HG03108 (cell line): ENCODE measurements at regions not wholly inside any gene's neighbourhood (a gene's known extent, or its start where the extent isn't known, plus 50 kb on each side); places are given as distances from the start of the nearest gene placed in this dataset.
"Not testable (repeated sequence)": the region's sequence is repeated elsewhere in the genome, so short reads cannot be mapped to it uniquely, and the experiment has no call there.

Source experiments
- ATAC-seq: cut with Tn5 transposase; IDR thresholded peaks from one replicate; pipeline ENCODE4 v1.9.1; 2021; ENCODE audit warnings: moderate library complexity; ENCODE audit not compliant: unreplicated experiment

- ATAC-seq, result no peak
Measured at GRCh38 chr13:55553701-55554100, 1587.0 kb upstream of the PRR20A start.

DNA sequence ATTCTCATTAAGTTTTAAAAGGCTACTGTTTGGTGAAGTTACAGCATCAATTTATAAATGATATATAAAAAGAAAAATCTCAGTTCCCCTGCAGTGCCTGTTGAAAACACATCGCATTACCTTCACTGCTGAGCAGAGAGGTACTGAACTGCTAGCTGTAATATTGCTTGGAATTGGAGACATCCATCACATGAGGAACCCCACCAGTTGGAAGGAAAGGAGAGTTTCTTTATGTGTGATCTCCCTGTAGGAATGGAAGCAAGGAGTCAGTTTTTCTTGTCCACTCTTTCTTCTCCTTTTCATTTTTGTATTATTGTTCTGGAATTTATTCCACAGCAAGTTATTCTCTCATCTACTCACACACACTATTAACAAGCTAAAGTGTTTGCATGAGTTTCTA lies 1586.0 kb upstream of the PRR20A start:
- ATAC-seq, result no peak

DNA sequence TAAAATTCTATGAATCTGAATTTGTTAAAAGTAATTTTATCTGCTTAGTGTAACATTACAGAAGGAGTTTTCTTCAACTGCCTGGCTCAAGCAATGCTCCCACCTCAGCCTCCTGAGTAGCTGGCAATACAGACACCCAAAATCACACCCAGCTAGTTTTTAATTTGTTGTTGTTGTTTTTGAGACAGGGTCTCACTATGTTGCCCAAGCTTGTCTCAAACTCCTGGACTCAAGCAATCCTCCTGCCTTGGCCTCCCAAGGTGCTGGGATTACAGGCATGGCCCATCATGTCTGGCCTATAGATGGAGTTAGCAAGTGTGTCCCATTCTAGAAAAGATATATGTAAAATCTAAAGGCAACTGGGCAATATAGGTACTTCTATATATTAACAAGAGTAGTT lies 1580.4 kb upstream of the PRR20A start:
- ATAC-seq, result no peak

DNA sequence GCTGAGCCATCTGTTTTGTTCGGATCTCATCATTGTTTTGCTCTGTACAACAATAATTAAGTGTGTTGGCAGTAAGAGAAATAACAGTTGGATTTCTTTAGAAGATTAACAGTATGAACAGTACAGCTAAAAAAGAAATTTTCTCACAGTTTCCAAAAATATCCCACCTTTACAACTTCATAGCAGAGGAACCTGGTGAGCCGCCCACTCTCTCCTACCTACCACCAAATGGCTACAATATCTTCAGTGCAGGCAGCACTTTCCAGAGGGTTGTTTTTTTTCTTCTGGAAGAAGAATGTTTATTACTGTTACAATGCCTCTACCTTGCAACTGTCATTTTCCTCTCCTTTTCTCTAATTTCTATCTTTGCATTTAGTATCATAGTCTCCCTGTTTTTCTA lies 1577.5 kb upstream of the PRR20A start:
- no peak for ATAC-seq

DNA sequence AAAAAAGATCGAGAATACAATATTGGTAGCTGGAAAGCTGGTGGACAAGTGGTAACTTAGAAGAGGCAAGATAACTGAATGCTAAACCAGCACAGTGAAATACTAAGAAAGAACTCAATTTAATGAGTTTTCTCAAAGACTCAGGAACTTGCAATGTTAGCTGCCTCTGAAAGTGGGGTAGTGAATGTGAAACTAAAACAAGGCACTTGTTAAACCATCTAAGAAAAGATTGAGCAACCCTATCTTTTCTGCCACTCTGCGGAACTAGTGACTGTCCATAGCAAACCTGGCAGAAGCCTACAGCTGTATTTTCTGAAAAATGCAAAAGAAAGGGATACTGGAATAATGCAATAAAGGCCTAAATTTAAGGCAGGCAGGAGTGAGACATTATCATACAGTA lies 1574.4 kb upstream of the PRR20A start:
- ATAC-seq, result no peak

DNA sequence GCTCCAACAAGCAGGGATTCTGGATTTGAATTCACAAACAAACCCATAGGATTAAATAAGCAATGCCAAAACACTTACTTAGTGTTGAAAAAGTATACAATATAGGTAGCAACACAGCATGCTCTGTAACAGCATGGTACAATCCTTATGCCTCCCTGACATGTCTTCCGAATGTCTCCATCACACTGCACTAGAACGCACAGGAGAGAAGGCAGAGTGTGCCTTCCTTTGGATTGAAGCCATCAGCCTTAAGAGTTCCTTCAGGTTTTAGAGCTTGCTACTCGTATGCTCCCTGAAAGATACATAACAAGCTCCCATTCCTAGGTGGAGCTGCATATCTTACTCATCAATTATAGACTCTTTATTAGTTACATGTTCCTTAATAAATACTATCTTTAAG lies 1573.9 kb upstream of the PRR20A start:
- no peak for ATAC-seq

DNA sequence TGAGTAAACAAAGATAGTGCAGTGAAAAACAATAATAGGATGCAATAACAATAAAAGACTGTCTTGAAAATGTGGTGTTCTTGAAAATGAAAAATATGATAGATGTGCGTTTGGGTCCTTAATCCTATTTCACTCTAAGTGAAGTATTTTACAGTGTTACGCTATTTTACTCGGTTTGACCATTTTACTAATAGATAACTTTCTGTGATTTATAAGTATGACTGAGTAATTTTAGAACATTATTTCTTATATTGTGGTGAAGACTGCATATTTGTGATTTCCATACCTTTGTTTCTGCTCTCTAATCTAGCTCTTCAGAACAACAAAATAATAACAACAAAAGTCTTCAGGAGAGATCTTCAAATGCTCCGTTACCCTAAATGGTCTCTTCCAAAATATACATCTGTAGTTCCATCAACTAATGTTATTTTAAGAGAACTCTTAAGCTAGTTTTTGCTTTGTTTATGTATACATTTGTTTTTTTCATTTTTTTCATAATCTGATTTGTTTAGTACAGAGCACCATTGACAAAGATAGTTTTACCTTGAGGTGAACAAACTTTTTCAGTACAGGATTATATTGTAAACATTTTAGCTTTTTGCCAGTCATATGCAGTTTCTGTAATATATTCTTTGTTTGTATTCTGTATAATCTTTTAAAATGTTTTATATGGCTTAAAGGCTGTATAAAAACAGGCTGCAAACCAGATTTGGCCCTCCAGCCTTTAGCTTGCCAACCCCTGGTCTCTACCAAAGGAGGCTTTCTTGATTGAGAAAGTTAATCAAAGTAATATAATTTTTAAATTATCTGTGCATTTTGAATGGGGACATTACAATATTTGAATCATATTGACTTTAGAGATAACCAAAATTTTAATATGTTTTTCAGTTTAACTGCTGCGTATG lies 1572.7 kb upstream of the PRR20A start:
- no peak for ATAC-seq

- ATAC-seq, result no peak
Measured at GRCh38 chr13:55569082-55569481, 1571.6 kb upstream of the PRR20A start.

GRCh38 chr13:55569514-55569913 lies 1571.2 kb upstream of the PRR20A start:
- no peak for ATAC-seq

DNA sequence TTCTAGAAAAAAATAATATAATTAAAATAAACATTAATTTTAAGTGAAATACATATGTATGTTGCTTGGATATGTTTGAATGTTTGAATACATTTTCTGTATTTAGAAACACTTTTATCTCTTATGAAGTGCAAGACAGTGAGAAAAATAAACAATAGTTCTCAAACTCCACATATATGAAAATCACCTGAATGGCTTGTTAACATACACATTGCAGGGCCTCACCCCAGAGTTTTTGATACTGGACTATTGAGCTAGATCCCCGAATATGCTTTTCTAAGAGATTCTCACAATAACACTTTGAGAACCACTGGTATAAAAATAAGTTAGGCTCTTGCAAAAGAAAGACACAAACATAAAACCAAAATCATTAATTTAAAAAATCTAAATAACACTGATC lies 1570.3 kb upstream of the PRR20A start:
- ATAC-seq, result no peak

DNA sequence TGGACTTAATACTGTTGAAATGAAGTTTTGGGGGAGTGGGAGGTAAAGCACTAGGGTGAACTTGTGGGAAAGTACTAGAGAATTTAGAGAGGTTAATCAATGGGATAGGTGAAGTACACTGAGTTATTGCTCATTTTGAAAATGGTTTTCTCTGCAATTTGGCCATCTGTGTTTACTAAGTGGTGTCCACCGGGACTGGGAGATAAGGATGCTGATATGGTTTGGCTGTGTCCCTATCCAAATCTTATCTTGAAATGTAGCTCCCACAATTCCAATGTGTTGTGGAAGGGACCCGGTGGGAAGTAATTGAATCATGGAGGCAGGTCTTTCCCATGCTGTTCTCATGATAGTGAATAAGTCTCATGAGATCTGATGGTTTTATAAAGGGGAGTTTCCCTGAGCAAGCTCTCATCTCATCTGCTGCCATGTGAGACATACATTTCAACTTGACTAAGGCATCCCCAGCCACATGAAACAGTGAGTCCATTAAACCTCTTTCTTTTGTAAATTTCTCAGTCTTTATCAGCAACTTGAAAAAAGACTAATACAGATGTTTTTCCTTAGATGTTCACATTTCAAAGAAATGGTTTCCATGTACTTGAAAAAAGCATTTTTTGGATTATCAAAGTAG lies 1569.4 kb upstream of the PRR20A start:
- ATAC-seq, result no peak

- no peak for ATAC-seq
Measured at GRCh38 chr13:55572408-55572807, 1568.3 kb upstream of the PRR20A start.

GRCh38 chr13:55572862-55573261 lies 1567.9 kb upstream of the PRR20A start:
- no peak for ATAC-seq

DNA sequence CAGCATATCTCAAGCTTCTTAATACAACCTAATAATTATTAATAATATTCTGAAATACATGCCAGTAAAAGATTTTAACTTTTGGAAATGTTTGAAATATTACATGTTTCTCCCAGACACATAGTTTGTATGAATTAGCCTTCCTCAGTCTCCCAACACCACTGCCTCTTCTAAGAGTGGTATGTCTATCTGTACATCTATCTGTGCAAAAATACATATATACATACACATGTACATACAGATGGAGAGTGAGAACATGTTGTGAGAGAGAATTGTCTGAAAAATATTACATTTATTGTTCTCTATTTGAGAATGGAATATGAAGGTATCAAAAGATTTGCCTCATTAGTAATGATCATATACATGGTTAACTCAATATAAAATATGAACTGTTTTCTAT lies 1567.2 kb upstream of the PRR20A start:
- ATAC-seq, result no peak

- ATAC-seq, result no peak
Measured at GRCh38 chr13:55576389-55576788, 1564.3 kb upstream of the PRR20A start.

DNA sequence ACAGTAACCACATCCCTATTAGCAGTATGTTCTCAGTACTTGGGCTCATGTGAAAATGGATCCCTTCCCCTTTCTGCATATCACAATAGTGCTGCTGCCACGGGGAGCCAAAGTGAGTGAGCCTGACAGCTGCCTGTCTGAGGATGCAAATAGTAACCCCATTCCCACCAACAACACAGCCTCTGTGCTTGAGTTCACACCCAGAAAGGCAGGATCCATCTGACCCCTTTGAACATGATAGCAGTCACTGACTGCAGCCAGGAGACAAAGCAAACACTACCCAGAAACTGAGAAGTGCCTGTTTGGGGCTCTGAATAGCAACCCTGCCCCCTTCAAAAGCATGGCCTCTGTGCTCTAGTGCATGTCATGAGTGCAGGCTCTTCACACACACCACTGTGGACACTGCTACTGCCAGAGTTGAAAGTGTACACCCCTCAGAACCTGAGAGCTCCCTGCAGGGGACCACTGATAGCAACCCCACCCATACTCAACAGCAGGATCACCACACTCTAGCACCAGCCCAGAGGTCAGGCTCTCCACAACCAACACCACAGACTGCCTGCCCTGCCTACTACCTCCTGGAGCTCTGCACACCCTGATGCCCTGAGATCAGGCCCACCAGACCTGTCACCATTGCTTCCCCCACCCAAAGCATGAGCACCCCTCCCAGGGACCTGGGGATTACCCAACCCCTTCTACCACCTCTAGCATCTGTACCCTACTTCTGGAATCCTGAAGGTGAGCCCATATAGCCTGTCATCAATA lies 1563.5 kb upstream of the PRR20A start:
- ATAC-seq, result no peak

DNA sequence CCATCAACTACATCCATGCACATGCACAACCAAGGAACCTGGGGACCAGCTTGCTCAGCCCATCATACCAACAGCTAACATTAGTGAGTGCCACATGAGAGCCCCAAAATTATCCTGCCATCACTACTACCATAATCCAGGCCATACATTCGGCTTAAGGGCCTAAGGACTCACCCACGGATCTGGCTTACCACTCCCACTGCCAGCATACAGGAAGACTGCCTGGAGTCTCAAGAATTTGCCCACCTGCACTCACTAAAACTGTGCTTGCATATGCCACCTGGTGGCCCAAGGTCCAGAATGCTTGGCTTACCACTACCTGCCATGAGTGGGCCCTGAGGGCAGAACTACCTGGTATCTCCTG lies 1562.9 kb upstream of the PRR20A start:
- ATAC-seq, result no peak

DNA sequence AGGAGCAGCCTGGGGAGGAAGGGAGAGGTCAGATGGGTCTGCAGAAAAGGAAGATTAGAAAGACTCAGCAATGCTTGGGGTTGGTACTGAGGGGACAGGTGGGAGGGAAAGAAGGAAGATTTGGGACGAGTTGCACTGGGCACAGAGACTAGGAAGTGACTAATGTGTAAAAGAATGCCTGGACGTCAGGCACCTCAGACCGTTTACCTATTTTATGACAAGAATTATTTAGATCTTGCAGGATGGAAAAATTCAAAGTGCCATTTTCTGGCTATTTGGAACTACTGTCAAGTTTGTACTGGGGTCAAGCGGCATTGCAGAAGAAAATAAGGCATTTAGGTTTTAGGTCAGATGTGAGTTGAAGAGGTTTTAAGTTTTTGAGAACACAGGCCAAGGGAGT lies 1558.4 kb upstream of the PRR20A start:
- ATAC-seq, result not testable (repeated sequence)

GRCh38 chr13:55583953-55584593 lies 1556.6 kb upstream of the PRR20A start:
- ATAC-seq, result no peak

GRCh38 chr13:55602784-55603183 lies 1537.9 kb upstream of the PRR20A start:
- no peak for ATAC-seq

- ATAC-seq, result no peak
Measured at GRCh38 chr13:55606045-55606665, 1534.6 kb upstream of the PRR20A start.
